Vagina (tissue), 2 donors: ENCODE measurements at regions not wholly inside any gene's neighbourhood (a gene's known extent, or its start where the extent isn't known, plus 50 kb on each side); places are given as distances from the start of the nearest gene placed in this dataset.

Experiments
- DNase-seq, 2 donors: peaks; one replicate each; pipeline ENCODE4 v3.0.0-alpha.2; 2017; ENCODE audit errors: extremely low spot score in 2 of 2
- H3K27ac ChIP-seq: fragments of 200-600 bp; sonication (generic); one replicate; pipeline ENCODE4 v1.5.1; 2019
- H3K27me3 ChIP-seq: fragments of 200-600 bp; sonication (generic); one replicate; pipeline ENCODE4 v1.5.1; 2019
- H3K36me3 ChIP-seq, 2 donors: fragments of 200-600 bp; sonication (generic); one replicate each; pipeline ENCODE4 v1.5.1; 2017 to 2019
- H3K4me1 ChIP-seq: fragments of 200-600 bp; sonication (generic); one replicate; pipeline ENCODE4 v1.5.1; 2019
- H3K4me3 ChIP-seq, 2 donors: fragments of 200-600 bp; sonication (generic); 1 replicate in 1 of 2; 2 replicates in 1 of 2; pipeline ENCODE4 v1.5.1; 2016 to 2019
- H3K9me3 ChIP-seq: fragments of 200-600 bp; sonication (generic); one replicate; pipeline ENCODE4 v1.5.1; 2019
- CTCF ChIP-seq, 3 experiments: fragments of 450-650 bp in 2 of 3; fragments of 200-600 bp in 1 of 3; sonication (generic) in 1 of 3; IDR thresholded peaks; one replicate each; pipeline ENCODE4 v1.5.1; 2017 to 2019; ENCODE audit warnings: antibody characterized with exemption in 3 of 3, mild to moderate bottlenecking in 2 of 3, moderate library complexity in 2 of 3
- POLR2A ChIP-seq, 2 donors: fragments of 450-650 bp; IDR thresholded peaks; one replicate each; pipeline ENCODE4 v1.6.1; 2017; ENCODE audit warnings: antibody characterized with exemption in 2 of 2, mild to moderate bottlenecking in 2 of 2, moderate library complexity in 2 of 2
- POLR2AphosphoS5 ChIP-seq, 2 donors: sonication (generic); formaldehyde crosslinking; IDR thresholded peaks; one replicate each; pipeline ENCODE4 v1.9.0; 2017; ENCODE audit warnings: antibody characterized with exemption in 2 of 2, mild to moderate bottlenecking in 2 of 2, low read depth in 1 of 2; ENCODE audit not compliant: insufficient read depth in 1 of 2
- intact Hi-C: fragments of 100-400 bp; cut with DNase I; formaldehyde crosslinking; loops from one replicate; pipeline ENCODE4 v1.15.1; 2023

- Histone ChIP-seq H3K9me3 (no peaks in the 10 kb centered on the region), H3K36me3 (no peaks in the 10 kb centered on the region), H3K4me1 (no peaks in the 10 kb centered on the region), H3K27me3 (no peaks in the 10 kb centered on the region), H3K27ac (no peak overlapping the region), H3K4me3 (no peak overlapping the region)
- intact Hi-C loops = no loop called here
- no peak for DNase-seq
- TF ChIP-seq POLR2A (IDR thresholded peaks at IDR 0.05) = no peak
- TF ChIP-seq CTCF (IDR thresholded peaks at IDR 0.05) = no peak
- TF ChIP-seq POLR2AphosphoS5 (IDR thresholded peaks at IDR 0.05; ENCODE audit: insufficient read depth in 1 of 2, low read depth in 1 of 2) = no peak
These were observed 333.5 kb upstream of the RGMA start for GRCh38 chr15:93422476-93422875.

DNA sequence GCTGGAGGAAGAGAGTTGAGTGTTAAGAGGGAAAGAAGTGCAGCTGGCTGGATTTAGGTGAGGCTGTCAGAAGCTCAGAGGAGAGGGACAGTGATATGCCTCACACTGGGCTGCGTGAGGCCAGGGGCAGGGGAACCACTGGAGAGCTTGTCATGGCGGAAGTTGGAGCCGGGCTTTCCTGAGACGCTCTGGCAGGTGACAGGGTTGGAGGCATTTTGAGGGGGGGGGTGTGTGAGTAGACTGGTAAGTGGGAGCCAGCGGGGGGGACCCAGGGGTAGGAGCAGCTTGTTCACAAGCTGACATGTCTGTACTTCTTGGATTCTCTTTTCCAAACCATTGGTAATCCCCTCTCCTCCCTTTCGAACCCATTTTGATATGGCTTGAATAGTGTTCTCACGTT lies 331.5 kb upstream of the RGMA start:
- no peak for DNase-seq
- Histone ChIP-seq H3K4me1 (no peaks in the 10 kb centered on the region), H3K4me3 (no peak overlapping the region), H3K9me3 (no peaks in the 10 kb centered on the region), H3K27ac (no peak overlapping the region), H3K36me3 (no peaks in the 10 kb centered on the region), H3K27me3 (no peaks in the 10 kb centered on the region)
- TF ChIP-seq POLR2A (IDR thresholded peaks at IDR 0.05) (no peak), CTCF (IDR thresholded peaks at IDR 0.05) (no peak), POLR2AphosphoS5 (IDR thresholded peaks at IDR 0.05; ENCODE audit: insufficient read depth in 1 of 2, low read depth in 1 of 2) (no peak)
- intact Hi-C loops = no loop called here

GRCh38 chr15:93420050-93420452 lies 331.0 kb upstream of the RGMA start:
- no peaks in the 10 kb centered on the region for H3K36me3 ChIP-seq
- DNase-seq = no peak
- no peaks in the 10 kb centered on the region for H3K27me3 ChIP-seq
- H3K27ac ChIP-seq = no peak overlapping the region
- intact Hi-C loops = no loop called here
- no peaks in the 10 kb centered on the region for H3K9me3 ChIP-seq
- no peak overlapping the region for H3K4me3 ChIP-seq
- TF ChIP-seq CTCF (IDR thresholded peaks at IDR 0.05) (no peak), POLR2AphosphoS5 (IDR thresholded peaks at IDR 0.05; ENCODE audit: insufficient read depth in 1 of 2, low read depth in 1 of 2) (no peak), POLR2A (IDR thresholded peaks at IDR 0.05) (no peak)
- no peaks in the 10 kb centered on the region for H3K4me1 ChIP-seq

GRCh38 chr15:93418566-93418965 lies 329.6 kb upstream of the RGMA start:
- no peak for TF ChIP-seq POLR2AphosphoS5 (IDR thresholded peaks at IDR 0.05; ENCODE audit: insufficient read depth in 1 of 2, low read depth in 1 of 2)
- no peak for TF ChIP-seq CTCF (IDR thresholded peaks at IDR 0.05)
- TF ChIP-seq POLR2A (IDR thresholded peaks at IDR 0.05) = no peak
- H3K4me1 ChIP-seq = no peaks in the 10 kb centered on the region
- no peak for DNase-seq
- no peaks in the 10 kb centered on the region for H3K36me3 ChIP-seq
- no peaks in the 10 kb centered on the region for H3K27me3 ChIP-seq
- no peak overlapping the region for H3K27ac ChIP-seq
- intact Hi-C loops = no loop called here
- no peak overlapping the region for H3K4me3 ChIP-seq
- H3K9me3 ChIP-seq = no peaks in the 10 kb centered on the region

- H3K9me3 ChIP-seq = no peaks in the 10 kb centered on the region
- intact Hi-C loops = no loop called here
- no peaks in the 10 kb centered on the region for H3K27me3 ChIP-seq
- no peak for DNase-seq
- no peak overlapping the region for H3K27ac ChIP-seq
- TF ChIP-seq CTCF (IDR thresholded peaks at IDR 0.05) = no peak
- TF ChIP-seq POLR2A (IDR thresholded peaks at IDR 0.05) = no peak
- TF ChIP-seq POLR2AphosphoS5 (IDR thresholded peaks at IDR 0.05; ENCODE audit: insufficient read depth in 1 of 2, low read depth in 1 of 2) = no peak
- H3K36me3 ChIP-seq = no peaks in the 10 kb centered on the region
- H3K4me3 ChIP-seq = no peak overlapping the region
- no peaks in the 10 kb centered on the region for H3K4me1 ChIP-seq
These were observed 328.6 kb upstream of the RGMA start for GRCh38 chr15:93417631-93418030.
